SK-N-SH (cell line): ENCODE measurements at regions not wholly inside any gene's neighbourhood (a gene's known extent, or its start where the extent isn't known, plus 50 kb on each side); places are given as distances from the start of the nearest gene placed in this dataset.

ENCODE experiments used
- CTCF ChIA-PET: fragments of 300-600, 350-600 bp; formaldehyde crosslinking; extraction: SDS; loops from one replicate; lab custom pipeline; 2021; lab: Yijun Ruan, JAX
- POLR2A ChIA-PET: fragments of 350-600 bp; sonication (Branson Sonifier 250); formaldehyde crosslinking; extraction: SDS; loops from one replicate; lab custom pipeline; 2020; ENCODE audit warnings: antibody characterized with exemption, inconsistent platforms; lab: Yijun Ruan, JAX
- DNase-seq: peaks from one replicate; pipeline ENCODE4 v3.0.0; 2012
- H2AFZ ChIP-seq: fragments of 200-600 bp; sonication (generic); 2 replicates; pipeline ENCODE4 v1.8.1; 2016; ENCODE audit warnings: antibody characterized with exemption, mild to moderate bottlenecking, low read depth
- H3F3A ChIP-seq: fragments of 200-600 bp; sonication (generic); replicated peaks from 2 replicates; pipeline ENCODE3; 2016; ENCODE audit warnings: antibody characterized with exemption, mild to moderate bottlenecking; ENCODE audit not compliant: insufficient read depth
- H3K27ac ChIP-seq, 2 experiments: fragments of 200-500 bp in 1 of 2; fragments of 200-600 bp in 1 of 2; sonication (Bioruptor generic) in 1 of 2; sonication (generic), shearing (Covaris generic) in 1 of 2; 2 replicates each; pipeline versions ENCODE4 v1.5.1 to v1.6.1; 2014 to 2016; ENCODE audit warnings: low read depth in 2 of 2, inconsistent platforms in 1 of 2, low read length in 1 of 2, mild to moderate bottlenecking in 1 of 2, mixed read lengths in 1 of 2
- H3K27me3 ChIP-seq: fragments of 200-600 bp; sonication (generic), shearing (Covaris generic); 2 replicates; pipeline ENCODE4 v1.6.1; 2016; ENCODE audit warnings: mixed run types; ENCODE audit not compliant: insufficient read depth
- H3K36me3 ChIP-seq, 2 experiments: fragments of 200-500 bp in 1 of 2; fragments of 200-600 bp in 1 of 2; sonication (Bioruptor generic) in 1 of 2; sonication (generic) in 1 of 2; replicated peaks in 1 of 2; 2 replicates each; pipeline versions ENCODE3 to v1.5.1; 2014 to 2016; ENCODE audit warnings: low read length in 1 of 2, mild to moderate bottlenecking in 1 of 2; ENCODE audit not compliant: insufficient read depth in 2 of 2, control insufficient read depth in 1 of 2
- H3K4me1 ChIP-seq, 2 experiments: fragments of 200-500 bp in 1 of 2; fragments of 200-600 bp in 1 of 2; sonication (Bioruptor generic) in 1 of 2; sonication (generic), shearing (Covaris generic) in 1 of 2; 2 replicates each; pipeline versions ENCODE4 v1.5.1 to v1.6.1; 2014 to 2016; ENCODE audit warnings: low read depth in 1 of 2, low read length in 1 of 2, mixed run types in 1 of 2; ENCODE audit not compliant: insufficient read depth in 2 of 2, control insufficient read depth in 1 of 2
- H3K4me2 ChIP-seq: fragments of 200-600 bp; sonication (generic), shearing (Covaris generic); 2 replicates; pipeline ENCODE4 v1.6.1; 2017; ENCODE audit warnings: mixed run types
- H3K4me3 ChIP-seq, 2 experiments: fragments of 200-500 bp in 1 of 2; fragments of 200-600 bp in 1 of 2; sonication (Bioruptor generic) in 1 of 2; sonication (generic), shearing (Covaris generic) in 1 of 2; 2 replicates each; pipeline versions ENCODE4 v1.5.1 to v1.8.1; 2014 to 2016; ENCODE audit warnings: low read depth in 2 of 2, inconsistent platforms in 1 of 2, low read length in 1 of 2, mild to moderate bottlenecking in 1 of 2, mixed read lengths in 1 of 2, moderate library complexity in 1 of 2
- H3K79me2 ChIP-seq: fragments of 200-600 bp; sonication (generic); 2 replicates; pipeline ENCODE4 v1.8.1; 2017; ENCODE audit warnings: mild to moderate bottlenecking; ENCODE audit not compliant: insufficient read depth
- H3K9ac ChIP-seq: fragments of 200-600 bp; sonication (generic); 2 replicates; pipeline ENCODE4 v1.6.1; 2017; ENCODE audit warnings: mixed run types
- H3K9me2 ChIP-seq: fragments of 200-600 bp; sonication (generic); 2 replicates; pipeline ENCODE4 v1.6.1; 2017; ENCODE audit warnings: mixed run types
- H3K9me3 ChIP-seq: fragments of 200-600 bp; sonication (generic); 2 replicates; pipeline ENCODE4 v1.6.1; 2017; ENCODE audit warnings: mixed run types, mild to moderate bottlenecking, moderate library complexity
- H4K20me1 ChIP-seq: fragments of 200-600 bp; sonication (generic); 2 replicates; pipeline ENCODE4 v1.6.1; 2017; ENCODE audit warnings: mild to moderate bottlenecking, mixed run types; ENCODE audit not compliant: insufficient read depth
- EP300 ChIP-seq, 2 experiments: IDR thresholded peaks; 2 replicates each; pipeline versions ENCODE4 v1.4.0 to v1.6.1; 2012; ENCODE audit warnings: borderline replicate concordance in 1 of 2, low read depth in 1 of 2, low read length in 1 of 2
- FOXJ3 ChIP-seq: sonication (generic); formaldehyde crosslinking; IDR thresholded peaks from 2 replicates; pipeline ENCODE4 v1.5.1; 2020; ENCODE audit warnings: mild to moderate bottlenecking, missing genetic modification reagents
- GATA2 ChIP-seq: sonication (generic); formaldehyde crosslinking; IDR thresholded peaks from 2 replicates; pipeline ENCODE4 v1.5.0; 2020; ENCODE audit warnings: mild to moderate bottlenecking, missing genetic modification reagents
- JUND ChIP-seq: IDR thresholded peaks from 2 replicates; pipeline ENCODE4 v1.4.0; 2012
- POLR2AphosphoS5 ChIP-seq: IDR thresholded peaks from 2 replicates; pipeline ENCODE4 v1.6.1; 2012; ENCODE audit warnings: low read depth, low read length
- RCOR1 ChIP-seq: fragments of 150-350 bp; IDR thresholded peaks from 2 replicates; pipeline ENCODE4 v1.6.1; 2017; ENCODE audit warnings: antibody characterized with exemption, low read length
- SMC3 ChIP-seq: IDR thresholded peaks from 2 replicates; pipeline ENCODE4 v1.6.1; 2012; ENCODE audit warnings: low read depth, low read length, improper control_type of control experiment
- USF1 ChIP-seq: IDR thresholded peaks from 2 replicates; pipeline ENCODE4 v1.4.0; 2012; ENCODE audit warnings: low read depth, borderline replicate concordance
- WGBS: methylation state at CpG from one replicate; pipeline ENCODE4 v1.1.6; 2017; ENCODE audit warnings: low lambda C conversion rate; 5-methylcytosine and 5-hydroxymethylcytosine counted together
- TF ChIP-seq, protein P1 (sequence below): IDR thresholded peaks from 2 replicates; pipeline ENCODE4 v1.6.1; 2012; ENCODE audit warnings: mild to moderate bottlenecking, low read depth, low read length, moderate library complexity
- TF ChIP-seq, protein P2 (sequence below): IDR thresholded peaks from 2 replicates; pipeline ENCODE4 v1.4.0; 2012; ENCODE audit warnings: low read depth
- TF ChIP-seq, protein P3 (sequence below): IDR thresholded peaks from 2 replicates; pipeline ENCODE4 v1.4.0; 2012; ENCODE audit warnings: low read depth, borderline replicate concordance

- TF ChIP-seq USF1: no peak
- no peak for TF ChIP-seq FOXJ3 (CRISPR knock-in tag)
Measured at GRCh38 chr13:73704587-73704986, 429.6 kb downstream of the KLF12 start (continued).

- no peaks in the 10 kb centered on the region for H4K20me1 ChIP-seq
- 90% methylated on average over 4 of the region's 4 CpGs for WGBS
Measured at GRCh38 chr13:73703606-73704005, 430.6 kb downstream of the KLF12 start.

GRCh38 chr13:73702419-73703071 lies 431.7 kb downstream of the KLF12 start:
- no peak for DNase-seq
- 84% methylated on average over 8 of the region's 8 CpGs for WGBS
- Histone ChIP-seq H3K4me2 (no peak overlapping the region), H3K9me2 (no peaks in the 10 kb centered on the region), H3F3A (no peaks in the 10 kb centered on the region), H2AFZ (no peak overlapping the region; the same call in 1 of the 2 replicates), H3K79me2 (no peaks in the 10 kb centered on the region), H3K9ac (no peak overlapping the region), H4K20me1 (no peaks in the 10 kb centered on the region), H3K27ac (peak overlapping the region in 1 of 2 experiments; percentile 55; a peak in 1 of 4 replicates), H3K9me3 (no peaks in the 10 kb centered on the region), H3K4me3 (no peak overlapping the region), H3K4me1 (no peaks in the 10 kb centered on the region; a peak in 2 of 4 replicates), H3K27me3 (no peaks in the 10 kb centered on the region), H3K36me3 (peaks cover 4 to 16% of the 10 kb centered on the region in 2 experiments)
- ChIA-PET CTCF (no interaction called here), POLR2A (no interaction called here)
- TF ChIP-seq, protein P1, sequence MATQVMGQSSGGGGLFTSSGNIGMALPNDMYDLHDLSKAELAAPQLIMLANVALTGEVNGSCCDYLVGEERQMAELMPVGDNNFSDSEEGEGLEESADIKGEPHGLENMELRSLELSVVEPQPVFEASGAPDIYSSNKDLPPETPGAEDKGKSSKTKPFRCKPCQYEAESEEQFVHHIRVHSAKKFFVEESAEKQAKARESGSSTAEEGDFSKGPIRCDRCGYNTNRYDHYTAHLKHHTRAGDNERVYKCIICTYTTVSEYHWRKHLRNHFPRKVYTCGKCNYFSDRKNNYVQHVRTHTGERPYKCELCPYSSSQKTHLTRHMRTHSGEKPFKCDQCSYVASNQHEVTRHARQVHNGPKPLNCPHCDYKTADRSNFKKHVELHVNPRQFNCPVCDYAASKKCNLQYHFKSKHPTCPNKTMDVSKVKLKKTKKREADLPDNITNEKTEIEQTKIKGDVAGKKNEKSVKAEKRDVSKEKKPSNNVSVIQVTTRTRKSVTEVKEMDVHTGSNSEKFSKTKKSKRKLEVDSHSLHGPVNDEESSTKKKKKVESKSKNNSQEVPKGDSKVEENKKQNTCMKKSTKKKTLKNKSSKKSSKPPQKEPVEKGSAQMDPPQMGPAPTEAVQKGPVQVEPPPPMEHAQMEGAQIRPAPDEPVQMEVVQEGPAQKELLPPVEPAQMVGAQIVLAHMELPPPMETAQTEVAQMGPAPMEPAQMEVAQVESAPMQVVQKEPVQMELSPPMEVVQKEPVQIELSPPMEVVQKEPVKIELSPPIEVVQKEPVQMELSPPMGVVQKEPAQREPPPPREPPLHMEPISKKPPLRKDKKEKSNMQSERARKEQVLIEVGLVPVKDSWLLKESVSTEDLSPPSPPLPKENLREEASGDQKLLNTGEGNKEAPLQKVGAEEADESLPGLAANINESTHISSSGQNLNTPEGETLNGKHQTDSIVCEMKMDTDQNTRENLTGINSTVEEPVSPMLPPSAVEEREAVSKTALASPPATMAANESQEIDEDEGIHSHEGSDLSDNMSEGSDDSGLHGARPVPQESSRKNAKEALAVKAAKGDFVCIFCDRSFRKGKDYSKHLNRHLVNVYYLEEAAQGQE: no peak
- TF ChIP-seq, protein P2, sequence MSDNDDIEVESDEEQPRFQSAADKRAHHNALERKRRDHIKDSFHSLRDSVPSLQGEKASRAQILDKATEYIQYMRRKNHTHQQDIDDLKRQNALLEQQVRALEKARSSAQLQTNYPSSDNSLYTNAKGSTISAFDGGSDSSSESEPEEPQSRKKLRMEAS: no peak
- TF ChIP-seq, protein P3, sequence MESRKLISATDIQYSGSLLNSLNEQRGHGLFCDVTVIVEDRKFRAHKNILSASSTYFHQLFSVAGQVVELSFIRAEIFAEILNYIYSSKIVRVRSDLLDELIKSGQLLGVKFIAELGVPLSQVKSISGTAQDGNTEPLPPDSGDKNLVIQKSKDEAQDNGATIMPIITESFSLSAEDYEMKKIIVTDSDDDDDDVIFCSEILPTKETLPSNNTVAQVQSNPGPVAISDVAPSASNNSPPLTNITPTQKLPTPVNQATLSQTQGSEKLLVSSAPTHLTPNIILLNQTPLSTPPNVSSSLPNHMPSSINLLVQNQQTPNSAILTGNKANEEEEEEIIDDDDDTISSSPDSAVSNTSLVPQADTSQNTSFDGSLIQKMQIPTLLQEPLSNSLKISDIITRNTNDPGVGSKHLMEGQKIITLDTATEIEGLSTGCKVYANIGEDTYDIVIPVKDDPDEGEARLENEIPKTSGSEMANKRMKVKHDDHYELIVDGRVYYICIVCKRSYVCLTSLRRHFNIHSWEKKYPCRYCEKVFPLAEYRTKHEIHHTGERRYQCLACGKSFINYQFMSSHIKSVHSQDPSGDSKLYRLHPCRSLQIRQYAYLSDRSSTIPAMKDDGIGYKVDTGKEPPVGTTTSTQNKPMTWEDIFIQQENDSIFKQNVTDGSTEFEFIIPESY: no peak
- TF ChIP-seq EP300 (IDR thresholded peaks at IDR 0.05; ENCODE audit: borderline replicate concordance in 1 of 2, low read depth in 1 of 2, low read length in 1 of 2): no peak

More at GRCh38 chr13:73703606-73704005, 430.6 kb downstream of the KLF12 start:
- Histone ChIP-seq H3K4me1 (no peaks in the 10 kb centered on the region; a peak in 2 of 4 replicates), H3F3A (no peaks in the 10 kb centered on the region), H3K36me3 (peaks cover 4 to 16% of the 10 kb centered on the region in 2 experiments), H3K4me2 (no peak overlapping the region), H3K9me3 (no peaks in the 10 kb centered on the region), H3K4me3 (no peak overlapping the region), H3K27me3 (no peaks in the 10 kb centered on the region), H3K9ac (no peak overlapping the region), H3K27ac (no peak overlapping the region), H2AFZ (no peak overlapping the region), H3K9me2 (no peaks in the 10 kb centered on the region), H3K79me2 (no peaks in the 10 kb centered on the region)
- no peak for TF ChIP-seq SMC3
- no peak for TF ChIP-seq EP300 (IDR thresholded peaks at IDR 0.05; ENCODE audit: borderline replicate concordance in 1 of 2, low read depth in 1 of 2, low read length in 1 of 2)
- TF ChIP-seq GATA2 (CRISPR knock-in tag): no peak
- TF ChIP-seq RCOR1: no peak
- no peak for TF ChIP-seq POLR2AphosphoS5
- no peak for TF ChIP-seq JUND
- CTCF ChIA-PET: no interaction called here
- POLR2A ChIA-PET: no interaction called here
- no peak for DNase-seq
